ENCODE measurements at regions not wholly inside any gene's neighbourhood (a gene's known extent, or its start where the extent isn't known, plus 50 kb on each side); places are given as distances from the start of the nearest gene placed in this dataset.
"Not testable (repeated sequence)": the region's sequence is repeated elsewhere in the genome, so short reads cannot be mapped to it uniquely, and the experiment has no call there.

DNA sequence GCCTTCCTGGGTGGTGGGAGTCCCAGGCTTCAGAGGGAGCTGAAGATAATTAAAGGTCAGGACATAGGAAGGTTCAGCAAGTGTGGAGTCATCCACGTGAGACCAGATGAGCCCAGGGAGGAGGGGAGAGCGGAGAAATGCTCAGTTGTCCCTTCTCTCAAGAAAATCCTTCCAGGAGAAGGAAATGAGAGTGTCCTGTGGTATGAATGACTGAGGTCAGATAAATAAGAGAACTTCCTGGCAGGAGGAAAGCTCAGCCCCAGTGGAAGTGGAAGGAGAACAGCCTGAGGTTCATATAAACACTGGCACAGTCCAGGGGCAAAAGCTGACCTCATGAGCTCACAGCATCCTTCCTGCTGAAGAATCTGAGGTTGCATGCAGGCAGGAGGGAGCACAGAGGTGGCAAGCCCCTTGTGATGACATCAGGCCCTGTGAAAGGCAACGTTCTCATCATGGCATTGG lies 97.6 kb downstream of the NAV1 start:
- DNase-seq = no peak

DNA sequence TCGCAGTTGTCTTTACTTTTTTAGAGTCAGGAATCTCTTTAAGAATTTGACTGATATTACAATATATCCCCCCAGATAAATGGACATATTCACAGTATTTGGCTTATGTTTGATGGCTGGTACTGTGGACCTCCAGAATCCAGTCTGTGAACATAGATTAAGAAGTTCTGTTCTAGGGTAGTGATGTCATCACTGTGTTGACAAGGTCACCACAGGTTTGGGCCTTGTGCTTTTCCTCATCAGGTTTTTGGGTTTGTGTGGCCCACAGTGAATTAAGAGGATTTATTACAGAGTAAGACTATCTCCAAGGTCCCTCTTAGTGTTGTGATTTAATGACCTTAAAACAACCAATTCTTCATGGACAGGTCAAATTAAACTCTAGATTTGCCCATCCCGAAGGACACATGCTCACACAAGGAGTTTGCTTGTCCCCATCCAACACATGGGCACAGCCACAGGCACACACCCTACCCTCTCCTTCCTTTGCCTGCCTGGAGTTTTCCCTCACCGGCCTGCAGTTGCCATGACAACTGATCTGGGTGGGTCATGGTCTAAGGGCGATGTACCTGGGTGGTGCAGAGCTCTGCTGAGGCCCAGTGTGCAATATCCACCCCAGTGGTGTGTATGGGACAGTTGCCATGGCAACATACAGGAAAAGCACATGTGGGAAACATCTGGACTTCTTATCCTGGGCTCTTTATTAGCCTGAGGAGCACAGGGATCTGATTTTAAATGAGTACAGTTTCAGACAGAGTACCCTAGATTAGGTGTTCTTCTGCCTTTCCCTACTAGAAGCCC lies 98.6 kb downstream of the NAV1 start:
- no peak for DNase-seq

DNA sequence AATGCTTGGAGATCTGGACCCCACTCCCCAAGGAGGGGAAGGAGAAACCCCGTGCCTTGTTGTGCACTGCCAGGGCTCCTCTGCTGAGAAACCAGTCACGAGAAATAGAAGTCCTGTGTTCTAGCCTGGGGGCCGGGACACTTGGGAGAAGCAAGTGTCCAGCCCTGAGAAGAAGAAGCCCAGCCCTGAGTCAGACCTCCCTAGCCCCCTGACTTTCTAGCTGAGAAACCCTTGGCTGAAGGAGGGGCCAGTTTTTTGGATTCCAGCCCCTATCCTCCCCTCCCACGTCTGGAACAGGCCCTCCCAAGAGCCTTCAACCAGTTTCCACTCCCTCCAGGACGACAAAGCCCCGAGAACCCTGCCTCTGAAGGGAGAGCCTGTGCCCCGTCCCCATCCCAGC lies 100.5 kb downstream of the NAV1 start:
- DNase-seq = no peak

DNA sequence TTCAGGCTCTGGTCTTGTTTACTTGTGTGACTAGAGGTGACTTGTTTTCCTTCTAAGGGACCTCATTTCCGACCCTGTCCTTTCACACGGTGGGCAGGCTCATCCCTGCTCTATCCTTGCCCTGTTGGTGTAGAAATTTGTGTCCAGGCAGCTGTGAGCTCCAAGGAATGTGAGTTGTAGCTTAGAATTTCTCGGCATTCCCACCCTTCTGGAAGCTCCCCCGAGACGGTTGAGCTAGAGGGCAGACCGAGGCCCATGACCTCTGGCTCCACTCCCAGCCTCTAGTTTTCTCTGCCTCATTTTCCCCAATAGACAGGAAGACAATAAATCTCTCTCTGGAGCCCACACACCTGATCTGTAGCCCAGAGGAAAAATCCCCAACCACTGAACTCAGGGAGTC lies 100.9 kb downstream of the NAV1 start:
- no peak for DNase-seq

DNA sequence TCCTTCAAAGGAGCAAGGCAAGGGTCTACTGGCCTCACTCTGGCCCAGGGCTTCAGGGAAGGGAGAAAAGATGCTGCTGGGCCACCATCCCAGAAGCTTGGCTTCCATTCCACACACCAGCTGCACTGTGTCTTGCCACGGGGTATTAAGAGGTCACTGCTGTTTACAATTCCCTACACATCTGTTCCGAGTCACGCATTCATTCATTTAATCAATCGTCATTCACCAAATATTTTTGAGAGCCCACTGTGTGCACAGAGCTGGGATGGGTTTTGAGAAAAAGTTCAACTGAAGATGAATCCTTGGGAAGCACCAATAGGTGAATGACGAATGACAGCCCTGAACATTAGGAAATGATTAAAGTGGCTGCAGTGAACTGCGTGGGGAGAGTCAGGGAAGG lies 101.7 kb downstream of the NAV1 start:
- DNase-seq = peak in 5 of 56 donors; percentile 13 to 32 (median 22)

DNA sequence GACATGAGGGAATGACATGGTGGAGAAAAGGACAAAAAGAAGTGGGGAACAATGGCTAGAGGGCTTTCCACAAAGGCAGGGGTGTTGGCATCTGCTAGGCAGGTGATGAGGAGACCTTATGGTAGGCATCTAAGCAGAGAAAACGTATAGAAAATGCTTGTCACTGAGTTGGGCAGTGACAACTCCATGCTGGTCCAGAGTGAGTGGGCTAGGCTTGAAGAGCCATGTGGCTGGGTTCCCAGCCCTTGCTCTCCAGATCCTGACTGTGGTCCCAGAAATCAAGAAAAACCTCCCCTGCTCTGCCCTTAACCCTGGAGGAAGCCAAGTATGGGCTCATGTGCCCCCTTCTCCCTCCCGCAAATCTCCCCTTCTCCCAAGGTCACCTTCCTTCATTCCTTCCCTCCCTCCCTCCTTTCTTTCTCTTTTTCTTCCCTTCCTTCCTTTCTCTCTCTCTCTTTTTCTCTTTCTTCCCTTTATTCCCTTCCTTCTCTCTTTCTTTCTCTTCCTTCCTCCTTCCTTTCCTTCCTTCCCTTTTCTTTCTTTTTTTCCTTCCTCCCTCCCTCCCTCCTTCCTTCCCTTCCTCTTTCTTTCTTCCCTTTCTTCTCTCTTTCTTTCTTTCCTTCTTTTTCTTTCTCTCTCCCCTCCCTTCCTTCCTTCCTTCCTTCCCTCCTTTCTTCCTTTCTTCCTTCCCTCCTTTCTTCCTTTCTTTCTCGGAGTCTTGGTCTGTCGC lies 102.8 kb downstream of the NAV1 start:
- DNase-seq = no peak

DNA sequence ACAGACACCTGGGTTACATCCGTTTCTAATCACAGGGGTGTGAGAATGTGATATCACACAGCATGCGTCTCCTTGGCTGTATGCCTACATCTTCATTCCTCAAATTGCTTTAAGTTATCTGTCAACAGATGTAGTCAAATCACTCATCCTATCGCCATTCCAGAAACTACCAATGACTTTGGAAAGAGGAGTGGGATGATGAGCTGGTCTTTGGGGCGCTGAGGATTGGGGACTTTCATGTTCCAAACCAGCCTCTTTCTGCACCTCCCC lies 104.8 kb downstream of the NAV1 start:
- no peak for DNase-seq

DNA sequence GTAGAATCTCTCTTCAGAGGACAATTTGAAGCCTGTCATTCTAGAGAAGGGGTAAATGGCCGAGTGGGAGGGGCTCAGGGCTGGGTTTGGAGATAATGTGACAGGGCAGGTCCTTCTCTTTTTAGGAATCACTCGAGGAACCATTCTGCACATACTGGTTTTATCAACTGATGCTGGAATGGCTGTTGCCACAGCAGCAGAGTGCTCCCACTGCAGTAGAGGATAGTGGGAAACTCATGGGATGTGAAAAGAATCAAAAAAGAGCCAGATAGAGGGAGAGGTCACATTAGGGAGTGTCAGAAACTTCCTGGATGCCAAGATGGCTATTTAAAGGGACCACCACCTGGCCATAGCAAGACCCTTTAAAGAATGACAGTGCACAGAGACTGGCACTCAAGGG lies 105.3 kb downstream of the NAV1 start:
- no peak for DNase-seq

DNA sequence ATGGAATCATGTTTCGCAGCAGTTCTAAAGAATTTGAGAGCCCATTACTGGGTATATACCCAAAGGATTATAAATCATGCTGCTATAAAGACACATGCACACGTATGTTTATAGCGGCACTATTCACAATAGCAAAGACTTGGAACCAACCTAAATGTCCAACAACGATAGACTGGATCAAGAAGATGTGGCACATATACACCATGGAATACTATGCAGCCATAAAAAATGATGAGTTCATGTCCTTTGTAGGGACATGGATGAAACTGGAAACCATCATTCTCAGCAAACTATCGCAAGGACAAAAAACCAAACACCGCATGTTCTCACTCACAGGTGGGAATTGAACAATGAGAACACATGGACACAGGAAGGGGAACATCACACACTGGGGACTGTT lies 106.1 kb downstream of the NAV1 start:
- not testable (repeated sequence) for DNase-seq

DNA sequence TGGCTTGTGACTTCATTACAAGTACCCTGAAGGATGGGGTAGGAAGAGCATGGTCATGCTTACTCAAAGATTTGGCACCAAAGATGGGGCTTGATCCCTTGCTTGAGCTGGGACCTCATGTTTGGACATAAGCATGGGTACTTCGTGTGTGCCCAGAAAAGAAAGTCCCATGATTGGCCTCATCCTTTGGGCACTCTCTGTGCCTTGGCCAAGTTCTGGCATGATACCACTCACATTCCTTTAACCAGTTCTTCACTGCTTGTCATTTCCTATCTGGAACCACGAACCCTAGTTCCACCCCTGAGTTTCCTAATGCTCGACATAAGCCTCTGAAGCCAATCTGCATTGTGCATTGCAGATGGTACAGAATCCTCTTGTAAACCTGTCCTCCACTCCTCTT lies 107.0 kb downstream of the NAV1 start:
- DNase-seq = no peak

DNA sequence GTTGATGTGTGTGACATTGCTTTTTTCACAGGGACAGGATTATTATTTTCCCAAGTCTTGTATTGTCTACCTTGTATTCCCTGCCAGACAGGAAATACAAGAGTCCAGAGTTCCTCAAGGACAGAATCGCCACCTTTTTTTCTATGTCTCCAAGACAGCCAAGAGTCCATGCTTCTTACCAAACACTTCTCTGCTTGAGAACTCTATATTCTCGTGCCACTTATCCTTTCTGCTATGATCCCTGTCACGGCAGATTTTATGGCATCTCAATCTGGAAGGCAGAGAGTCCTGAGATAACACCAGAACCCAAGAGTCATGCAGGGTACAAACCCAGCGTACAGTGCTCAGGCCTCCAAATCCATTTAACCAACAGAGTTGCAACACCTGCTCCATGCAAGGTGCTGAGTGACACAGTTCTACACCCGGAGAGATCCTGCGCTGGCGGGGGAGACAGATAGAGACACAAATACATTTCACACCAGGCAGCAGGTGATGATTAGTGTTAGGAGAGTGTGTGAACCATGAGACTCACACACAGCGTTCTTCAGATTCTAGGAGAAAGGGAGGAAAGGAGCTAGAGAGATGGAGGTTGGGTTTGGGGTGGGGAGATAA lies 107.6 kb downstream of the NAV1 start:
- no peak for DNase-seq

DNA sequence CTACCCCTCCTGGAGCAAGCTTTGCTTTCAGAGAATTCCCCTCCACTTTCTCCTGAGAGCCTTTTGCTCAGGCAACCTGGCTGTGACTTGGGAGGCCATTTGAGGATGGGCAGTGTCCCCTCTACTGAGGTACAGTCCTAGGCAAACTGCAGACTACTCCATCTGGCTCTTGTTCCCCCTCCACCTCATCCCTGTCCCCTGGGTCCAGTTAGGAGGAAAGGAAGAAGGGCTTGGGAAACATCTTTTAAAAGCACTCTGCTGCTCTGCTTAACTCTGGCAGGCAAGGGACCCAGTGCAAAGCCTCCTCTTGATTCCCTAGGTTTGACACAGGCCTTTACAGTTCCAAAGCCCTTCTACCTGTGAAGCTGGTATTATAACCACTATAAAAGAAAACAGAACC lies 108.2 kb downstream of the NAV1 start:
- no peak for DNase-seq

DNA sequence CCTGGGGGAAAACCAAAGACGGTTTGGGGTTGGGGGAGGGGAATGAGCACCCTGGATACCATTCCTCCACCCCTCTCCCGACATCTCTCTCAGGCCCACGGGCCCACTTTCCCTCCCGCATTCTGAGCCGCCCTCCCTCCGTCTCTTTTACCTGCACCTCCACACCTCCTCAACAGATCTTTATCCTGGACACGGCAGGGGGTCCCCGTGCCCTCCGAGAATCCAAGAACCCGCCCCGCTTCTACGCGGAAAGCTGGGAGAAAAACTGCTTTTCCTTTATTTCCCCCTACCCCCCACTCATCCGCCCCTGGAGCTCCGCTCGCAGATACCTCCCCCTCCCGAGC lies 108.8 kb downstream of the NAV1 start:
- no peak for DNase-seq

DNA sequence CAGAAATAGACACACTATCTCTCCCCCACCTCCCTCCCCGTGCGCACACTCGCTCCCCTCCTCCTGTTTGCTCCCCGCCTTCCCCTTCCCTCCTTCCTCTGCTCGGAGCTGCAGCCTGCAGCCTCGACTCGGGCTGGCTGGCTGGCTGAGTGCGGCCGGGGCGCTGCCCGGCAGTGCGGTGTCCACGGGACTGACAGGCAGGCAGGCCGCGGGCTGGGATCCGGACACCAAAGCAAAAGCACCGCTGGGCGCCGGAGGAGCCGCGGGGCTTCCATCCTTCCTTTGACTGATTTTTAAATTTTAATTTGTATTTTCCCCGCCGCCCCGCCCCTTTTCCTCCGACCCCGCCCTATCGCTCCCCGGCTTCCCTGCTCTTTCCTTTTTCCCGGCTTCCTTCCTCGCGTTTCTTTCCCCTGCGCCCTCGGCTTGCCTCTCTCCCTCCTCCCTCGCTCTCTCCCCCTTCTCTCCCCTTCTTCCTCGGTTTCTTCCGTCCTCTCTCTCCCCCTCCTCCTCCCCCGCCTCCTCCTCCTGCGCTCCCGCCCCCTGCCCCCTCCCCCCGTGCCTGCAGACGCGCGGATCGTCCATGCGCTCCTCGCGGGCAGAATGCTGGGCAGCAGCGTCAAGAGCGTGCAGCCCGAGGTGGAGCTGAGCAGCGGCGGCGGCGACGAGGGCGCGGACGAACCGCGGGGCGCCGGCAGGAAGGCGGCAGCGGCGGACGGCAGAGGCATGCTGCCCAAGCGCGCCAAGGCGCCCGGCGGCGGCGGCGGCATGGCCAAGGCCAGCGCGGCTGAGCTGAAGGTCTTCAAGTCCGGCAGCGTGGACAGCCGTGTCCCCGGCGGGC lies 109.4 kb downstream of the NAV1 start:
- DNase-seq = peak in 39 of 56 donors; percentile 26 to 74 (median 55)

DNA sequence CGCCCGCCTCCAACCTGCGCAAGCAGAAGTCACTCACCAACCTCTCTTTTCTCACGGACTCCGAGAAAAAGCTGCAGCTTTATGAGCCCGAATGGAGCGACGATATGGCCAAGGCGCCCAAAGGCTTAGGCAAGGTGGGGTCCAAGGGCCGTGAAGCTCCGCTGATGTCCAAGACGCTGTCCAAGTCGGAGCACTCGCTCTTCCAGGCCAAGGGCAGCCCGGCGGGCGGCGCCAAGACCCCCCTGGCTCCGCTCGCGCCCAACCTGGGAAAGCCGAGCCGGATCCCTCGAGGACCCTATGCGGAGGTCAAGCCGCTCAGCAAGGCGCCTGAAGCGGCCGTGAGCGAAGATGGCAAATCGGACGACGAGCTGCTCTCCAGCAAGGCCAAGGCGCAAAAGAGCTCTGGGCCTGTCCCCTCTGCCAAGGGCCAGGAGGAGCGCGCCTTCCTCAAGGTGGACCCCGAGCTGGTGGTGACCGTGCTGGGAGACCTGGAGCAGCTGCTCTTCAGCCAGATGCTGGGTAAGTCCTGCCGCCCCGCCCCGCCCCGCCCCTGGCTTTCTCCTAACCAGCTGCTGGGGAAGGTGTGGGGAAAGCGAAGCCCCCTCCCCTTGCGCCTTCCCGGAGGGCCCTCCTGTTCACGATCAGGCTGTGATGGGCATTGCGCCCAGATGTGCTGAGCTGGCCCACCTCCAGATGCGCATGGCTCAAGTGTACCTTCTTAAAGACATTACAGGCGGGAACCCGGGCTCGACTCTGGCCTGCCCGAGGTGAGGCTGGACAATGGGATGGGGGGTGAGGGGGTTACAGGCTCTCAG lies 110.2 kb downstream of the NAV1 start:
- DNase-seq = no peak

DNA sequence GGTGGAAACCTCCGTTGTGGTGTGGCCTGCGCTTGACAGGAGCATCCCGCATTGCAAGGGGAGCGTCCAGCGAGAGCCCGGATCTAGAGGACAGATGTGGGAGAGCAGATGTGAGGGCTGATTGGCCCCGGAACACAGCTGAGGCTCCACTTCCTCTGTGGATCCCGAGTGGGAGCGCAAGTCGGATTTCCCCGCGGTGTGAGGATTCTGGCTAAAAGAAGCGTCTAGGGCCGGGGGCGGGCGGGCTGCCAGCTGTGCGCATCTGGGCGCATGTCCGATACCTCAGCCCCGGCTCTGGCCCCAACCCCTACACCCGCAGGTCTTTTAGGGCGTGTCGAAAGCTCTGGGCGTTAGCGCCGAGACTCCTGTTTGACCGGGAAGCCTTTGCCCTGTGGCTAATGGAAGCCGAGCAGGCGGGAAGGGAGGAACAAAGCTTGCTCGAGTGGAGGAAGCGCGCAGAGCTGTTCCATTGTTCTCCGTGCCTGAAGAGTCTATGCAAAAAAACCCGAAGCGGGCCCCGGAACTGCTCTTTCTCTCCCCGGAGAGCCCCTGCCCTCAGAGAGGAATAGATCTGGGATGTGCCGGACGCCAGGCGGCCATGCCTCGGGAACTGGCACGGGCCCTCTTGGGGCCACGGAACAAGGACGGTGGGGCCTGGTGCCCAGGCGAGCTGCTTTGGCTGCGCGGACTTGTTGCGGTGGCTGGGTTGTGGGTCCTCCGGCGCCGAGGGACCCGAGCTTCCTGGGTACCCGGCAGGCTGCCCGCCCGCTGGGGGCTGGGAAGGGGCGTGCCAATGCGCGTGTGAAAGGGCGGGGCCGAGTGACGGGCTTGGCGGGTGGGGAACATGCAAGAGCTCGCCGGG lies 111.1 kb downstream of the NAV1 start:
- DNase-seq = peak in 55 of 56 donors; percentile 35 to 93 (median 79)

DNA sequence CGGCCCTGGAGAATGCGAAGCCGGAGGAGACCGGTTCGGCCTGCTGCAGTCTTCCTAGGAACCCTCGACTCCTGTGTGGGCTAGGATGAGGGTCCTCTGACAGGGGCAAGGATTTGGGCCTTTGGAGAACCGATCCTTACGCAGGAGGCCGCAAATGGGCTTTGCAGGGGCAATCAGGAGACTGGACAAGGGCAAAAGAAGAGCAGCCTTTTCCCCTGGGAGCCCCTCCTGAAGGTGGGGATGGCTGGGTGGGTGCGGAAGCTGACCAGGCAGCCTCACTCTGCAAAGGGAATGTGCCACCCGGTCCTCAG lies 111.7 kb downstream of the NAV1 start:
- DNase-seq = no peak

DNA sequence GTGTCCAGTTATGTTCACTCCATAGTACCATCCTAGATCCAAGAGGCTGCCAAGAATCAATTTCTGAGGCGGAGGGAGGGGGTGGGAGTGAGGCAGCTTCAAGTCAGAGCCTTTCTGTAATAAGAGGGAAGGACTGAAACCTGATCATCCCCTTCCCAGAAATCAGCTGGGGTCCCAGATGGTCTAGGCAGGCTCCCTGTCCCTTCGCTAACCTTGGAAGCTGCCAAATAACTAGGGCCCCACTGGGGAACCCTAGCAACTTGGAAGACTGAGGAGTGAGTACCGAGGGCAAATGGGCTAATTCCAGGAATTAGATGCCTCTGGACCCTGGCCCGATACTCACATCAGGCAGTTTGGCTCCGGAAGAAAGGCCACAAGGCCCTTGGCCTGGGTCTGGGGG lies 113.3 kb downstream of the NAV1 start:
- DNase-seq = peak in 5 of 56 donors; percentile 15 to 46 (median 29)

DNA sequence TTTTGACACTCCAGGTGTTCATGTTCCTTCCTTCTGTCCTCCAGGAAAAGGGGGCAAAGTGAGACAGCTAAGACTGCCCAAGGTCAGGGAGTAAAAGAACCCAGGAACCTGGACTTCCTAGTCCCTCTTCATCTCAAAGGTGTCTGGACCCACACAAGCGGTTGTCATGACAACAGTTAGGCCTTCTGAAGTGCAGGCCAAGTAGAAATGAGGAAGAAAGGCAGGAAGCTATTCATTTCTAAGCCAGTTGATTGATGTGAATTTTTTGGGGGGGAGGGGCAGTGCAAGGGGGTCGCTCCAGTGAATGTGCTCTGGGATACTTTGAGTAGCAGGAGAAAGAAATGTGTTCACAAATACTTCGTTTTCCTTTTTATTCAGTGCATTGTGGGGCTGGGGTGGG lies 114.3 kb downstream of the NAV1 start:
- DNase-seq = no peak

DNA sequence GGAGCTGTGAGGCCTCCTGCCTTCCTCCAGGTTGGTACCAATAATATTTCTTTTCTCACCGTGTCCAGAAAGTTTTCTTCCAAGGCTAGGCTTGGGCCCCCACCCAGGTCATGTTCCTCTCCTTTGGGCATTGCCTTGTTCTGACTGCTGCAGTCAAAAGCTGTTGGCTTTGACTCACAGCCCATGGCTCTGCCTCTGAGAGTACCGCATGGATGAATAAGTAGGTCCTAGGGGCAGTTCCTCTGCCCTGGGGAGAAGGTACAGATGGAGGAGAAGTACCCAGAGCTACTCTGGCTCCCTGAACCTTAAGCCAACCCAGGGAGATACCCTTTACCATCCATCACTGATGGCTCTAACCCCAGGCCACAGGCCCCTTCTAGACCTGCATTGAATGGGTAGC lies 115.0 kb downstream of the NAV1 start:
- no peak for DNase-seq
